ENCODE measurements at regions not wholly inside any gene's neighbourhood (a gene's known extent, or its start where the extent isn't known, plus 50 kb on each side); places are given as distances from the start of the nearest gene placed in this dataset.

- Histone ChIP-seq H4K20me1 (ENCODE audit: insufficient read depth, low read length) (no peaks in the 10 kb centered on the region), H3K9ac (ENCODE audit: insufficient read depth, low read length, poor library complexity, severe bottlenecking) (no peak overlapping the region), H3K9me3 (replicated peaks in 1 of 2; ENCODE audit: control insufficient read depth in 1 of 2, insufficient read depth in 1 of 2, low read length in 2 of 2) (no peaks in the 10 kb centered on the region), H3K79me2 (ENCODE audit: insufficient read depth, low read length) (no peaks in the 10 kb centered on the region), H3K27ac (ENCODE audit: low read depth in 1 of 2, low read length in 2 of 2) (no peak overlapping the region), H2AFZ (ENCODE audit: insufficient read depth, low read depth, low read length, poor library complexity, severe bottlenecking) (no peak overlapping the region), H3K4me2 (replicated peaks; ENCODE audit: extremely low read depth, low read length, poor library complexity, severe bottlenecking) (no peak overlapping the region), H3K27me3 (ENCODE audit: control insufficient read depth in 2 of 2, insufficient read depth in 2 of 2, low read length in 2 of 2) (no peaks in the 10 kb centered on the region), H3K4me3 (replicated peaks in 1 of 3; ENCODE audit: low read depth in 2 of 3, low read length in 3 of 3) (no peak overlapping the region), H3K4me1 (ENCODE audit: control insufficient read depth in 1 of 2, insufficient read depth in 2 of 2, low read length in 2 of 2) (no peaks in the 10 kb centered on the region), H3K36me3 (replicated peaks in 1 of 2; ENCODE audit: control insufficient read depth in 1 of 2, insufficient read depth in 2 of 2, low read length in 2 of 2) (no peaks in the 10 kb centered on the region)
- WGBS (ENCODE audit: insufficient coverage), result no CpG with 5 or more reads among the region's 1 CpG
- no peaks in the 10 kb centered on the region for H3K36me3 Mint-ChIP-seq
- no peak overlapping the region for H3K27ac Mint-ChIP-seq
- H3K27me3 Mint-ChIP-seq (ENCODE audit: low read depth in 3 of 3), result no peaks in the 10 kb centered on the region
- DNase-seq, result no peak
- no peak overlapping the region for H3K4me3 Mint-ChIP-seq
- intact Hi-C loops (cut with micrococcal nuclease), result no loop called here
- TF ChIP-seq CTCF (IDR thresholded peaks at IDR 0.05), result no peak
- H3K4me1 Mint-ChIP-seq, result no peaks in the 10 kb centered on the region
- peaks cover 0 to 3% (median 0%) of the 10 kb centered on the region in 7 donors for H3K9me3 Mint-ChIP-seq
Observed at GRCh38 chr14:46051796-46052195, 599.8 kb downstream of the RPL10L start.

GRCh38 chr14:46048127-46048526 is 603.5 kb downstream of the RPL10L start:
- Histone ChIP-seq H2AFZ (ENCODE audit: insufficient read depth, low read depth, low read length, poor library complexity, severe bottlenecking) (no peak overlapping the region), H3K9ac (ENCODE audit: insufficient read depth, low read length, poor library complexity, severe bottlenecking) (no peak overlapping the region), H3K4me2 (replicated peaks; ENCODE audit: extremely low read depth, low read length, poor library complexity, severe bottlenecking) (no peak overlapping the region), H3K27ac (ENCODE audit: low read depth in 1 of 2, low read length in 2 of 2) (no peak overlapping the region), H3K79me2 (ENCODE audit: insufficient read depth, low read length) (no peaks in the 10 kb centered on the region), H3K9me3 (replicated peaks in 1 of 2; ENCODE audit: control insufficient read depth in 1 of 2, insufficient read depth in 1 of 2, low read length in 2 of 2) (no peaks in the 10 kb centered on the region), H3K4me3 (replicated peaks in 1 of 3; ENCODE audit: low read depth in 2 of 3, low read length in 3 of 3) (no peak overlapping the region), H3K4me1 (ENCODE audit: control insufficient read depth in 1 of 2, insufficient read depth in 2 of 2, low read length in 2 of 2) (no peaks in the 10 kb centered on the region), H4K20me1 (ENCODE audit: insufficient read depth, low read length) (no peaks in the 10 kb centered on the region), H3K36me3 (replicated peaks in 1 of 2; ENCODE audit: control insufficient read depth in 1 of 2, insufficient read depth in 2 of 2, low read length in 2 of 2) (no peaks in the 10 kb centered on the region), H3K27me3 (ENCODE audit: control insufficient read depth in 2 of 2, insufficient read depth in 2 of 2, low read length in 2 of 2) (no peaks in the 10 kb centered on the region)
- 86% methylated on average over 1 of the region's 3 CpGs for WGBS (ENCODE audit: insufficient coverage)
- Mint-ChIP-seq H3K36me3 (no peaks in the 10 kb centered on the region), H3K4me1 (no peaks in the 10 kb centered on the region), H3K27me3 (ENCODE audit: low read depth in 3 of 3) (no peaks in the 10 kb centered on the region), H3K27ac (no peak overlapping the region), H3K9me3 (peaks cover 0 to 6% (median 0%) of the 10 kb centered on the region in 7 donors), H3K4me3 (no peak overlapping the region)
- TF ChIP-seq CTCF (IDR thresholded peaks at IDR 0.05), result no peak
- no peak for DNase-seq
- intact Hi-C loops (cut with micrococcal nuclease), result no loop called here

All from CD14-positive monocyte (primary cell).